ENCODE measurements at regions not wholly inside any gene's neighbourhood (a gene's known extent, or its start where the extent isn't known, plus 50 kb on each side); places are given as distances from the start of the nearest gene placed in this dataset.

DNA sequence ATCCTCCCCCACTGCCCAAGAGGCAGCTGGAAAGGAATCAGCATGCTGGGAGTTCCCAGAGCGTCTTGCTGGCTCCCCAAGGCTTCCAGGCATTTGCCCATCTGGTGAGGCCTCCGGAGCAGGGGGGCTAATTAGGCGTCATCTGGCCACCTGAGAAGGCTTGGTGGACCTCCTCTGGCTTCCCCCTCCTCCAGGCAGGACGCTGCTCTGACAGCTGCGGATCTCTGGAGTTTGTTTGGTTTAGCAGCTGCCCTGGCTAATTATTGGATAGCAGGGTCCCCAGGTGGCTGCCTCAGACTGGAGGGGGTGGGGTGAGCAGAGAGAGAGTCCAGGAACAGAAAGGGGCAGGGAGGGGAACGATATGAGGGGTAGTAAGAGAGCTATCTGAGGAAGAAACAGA, 425.2 kb upstream of the MEX3C start:
- Mint-ChIP-seq H3K36me3 (no peaks in the 10 kb centered on the region), H3K27ac (no peak overlapping the region), H3K4me1 (no peaks in the 10 kb centered on the region), H3K9me3 (ENCODE audit: low read depth) (no peaks in the 10 kb centered on the region), H3K4me3 (no peak overlapping the region), H3K27me3 (peaks cover 16% of the 10 kb centered on the region)
- ATAC-seq = no peak
- CTCF ChIA-PET = no interaction called here
- DNase-seq = no peak

DNA sequence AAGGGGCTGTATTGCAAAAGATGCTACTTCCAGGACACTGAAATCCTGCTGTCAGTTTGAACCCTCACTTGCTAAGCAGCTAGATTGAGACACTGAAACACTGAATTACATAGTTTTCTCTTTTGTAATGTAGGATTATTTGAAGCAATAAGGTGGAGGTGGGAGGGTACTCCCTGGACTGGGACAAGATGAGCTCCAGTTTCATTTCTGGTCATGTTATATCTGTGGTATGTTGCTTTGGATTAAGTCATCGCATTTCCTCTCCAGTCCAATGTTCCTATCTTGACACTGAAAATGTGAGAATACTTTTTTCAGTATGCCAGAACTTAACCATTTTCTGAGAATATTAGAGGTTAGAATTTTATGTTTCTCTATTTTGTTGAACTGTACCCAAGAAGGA, 426.2 kb upstream of the MEX3C start:
- Mint-ChIP-seq H3K27me3 (peaks cover 16% of the 10 kb centered on the region), H3K9me3 (ENCODE audit: low read depth) (no peaks in the 10 kb centered on the region), H3K4me1 (no peaks in the 10 kb centered on the region), H3K4me3 (no peak overlapping the region), H3K36me3 (no peaks in the 10 kb centered on the region), H3K27ac (no peak overlapping the region)
- no peak for ATAC-seq
- DNase-seq = no peak
- CTCF ChIA-PET = no interaction called here

- no peak for ATAC-seq
- Mint-ChIP-seq H3K4me1 (no peaks in the 10 kb centered on the region), H3K4me3 (no peak overlapping the region), H3K27ac (no peak overlapping the region), H3K36me3 (no peaks in the 10 kb centered on the region), H3K27me3 (no peaks in the 10 kb centered on the region), H3K9me3 (ENCODE audit: low read depth) (peaks cover 5% of the 10 kb centered on the region)
- DNase-seq = no peak
- CTCF ChIA-PET = no interaction called here
Measured at GRCh38 chr18:51630706-51631105, 433.2 kb upstream of the MEX3C start.

DNA sequence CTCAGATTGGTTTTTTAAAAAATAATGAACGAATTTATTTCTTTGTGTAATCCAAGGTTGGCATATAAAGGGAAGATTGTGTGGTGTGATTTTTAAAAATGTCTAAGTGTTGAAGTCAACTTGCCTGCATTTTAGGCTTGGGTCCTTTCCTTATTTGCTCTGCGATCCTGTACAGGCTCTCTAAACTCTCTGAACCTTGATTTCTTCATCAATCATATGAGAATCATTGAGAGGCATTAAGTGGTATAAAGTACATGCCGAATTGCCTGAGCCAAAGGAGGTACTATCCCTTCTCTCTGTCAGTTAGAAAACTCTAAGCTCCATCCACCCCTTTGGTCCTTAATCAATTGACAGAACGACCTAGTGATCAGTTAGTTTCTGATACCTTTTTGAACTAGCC, 440.4 kb upstream of the MEX3C start:
- H3K4me1 Mint-ChIP-seq = no peaks in the 10 kb centered on the region
- no peak overlapping the region for H3K27ac Mint-ChIP-seq
- CTCF ChIA-PET = interaction anchor here (0.5 kb wide), 1 partner anchor 229 kb away, joined by 3 read pairs; no protein-coding TSS in a partner anchor
- no peak for DNase-seq
- H3K27me3 Mint-ChIP-seq = no peaks in the 10 kb centered on the region
- no peak for ATAC-seq
- H3K9me3 Mint-ChIP-seq (ENCODE audit: low read depth) = peaks cover 9% of the 10 kb centered on the region
- H3K36me3 Mint-ChIP-seq = no peaks in the 10 kb centered on the region
- no peak overlapping the region for H3K4me3 Mint-ChIP-seq

GRCh38 chr18:51639541-51639940, 442.1 kb upstream of the MEX3C start:
- no peak overlapping the region for H3K27ac Mint-ChIP-seq
- peaks cover 9% of the 10 kb centered on the region for H3K9me3 Mint-ChIP-seq (ENCODE audit: low read depth)
- no peaks in the 10 kb centered on the region for H3K27me3 Mint-ChIP-seq
- no peak overlapping the region for H3K4me3 Mint-ChIP-seq
- ATAC-seq (no peak), DNase-seq (no peak)
- no peaks in the 10 kb centered on the region for H3K36me3 Mint-ChIP-seq
- CTCF ChIA-PET = no interaction called here
- H3K4me1 Mint-ChIP-seq = no peaks in the 10 kb centered on the region

- Mint-ChIP-seq H3K4me1 (no peaks in the 10 kb centered on the region), H3K27me3 (no peaks in the 10 kb centered on the region), H3K27ac (no peak overlapping the region), H3K4me3 (no peak overlapping the region), H3K9me3 (ENCODE audit: low read depth) (no peaks in the 10 kb centered on the region), H3K36me3 (no peaks in the 10 kb centered on the region)
- CTCF ChIA-PET = no interaction called here
- no peak for ATAC-seq
- DNase-seq = no peak
Measured at GRCh38 chr18:51643483-51643882, 446.0 kb upstream of the MEX3C start.

DNA sequence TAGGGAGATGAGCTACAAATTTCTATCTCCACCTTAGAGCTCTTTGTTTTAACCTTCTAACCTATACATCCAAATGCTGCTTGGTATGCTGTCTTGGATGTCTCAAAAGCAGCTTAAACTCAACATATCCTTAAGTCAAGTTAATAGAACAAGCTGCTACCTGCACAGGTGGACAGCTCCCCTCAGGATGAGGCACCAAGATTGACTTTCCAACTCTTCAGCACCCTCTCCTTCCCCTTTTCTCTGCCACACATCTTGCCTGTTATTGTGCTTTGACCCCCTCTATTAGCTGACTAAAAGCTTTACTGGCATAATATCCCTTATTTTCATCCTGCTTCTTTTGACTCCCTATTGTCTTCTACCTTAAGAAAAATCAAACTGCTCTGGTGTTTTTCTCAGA, 448.1 kb upstream of the MEX3C start:
- Mint-ChIP-seq H3K27ac (no peak overlapping the region), H3K36me3 (no peaks in the 10 kb centered on the region), H3K27me3 (no peaks in the 10 kb centered on the region), H3K4me1 (no peaks in the 10 kb centered on the region), H3K4me3 (no peak overlapping the region), H3K9me3 (ENCODE audit: low read depth) (no peaks in the 10 kb centered on the region)
- no peak for DNase-seq
- ATAC-seq = no peak
- CTCF ChIA-PET = no interaction called here

DNA sequence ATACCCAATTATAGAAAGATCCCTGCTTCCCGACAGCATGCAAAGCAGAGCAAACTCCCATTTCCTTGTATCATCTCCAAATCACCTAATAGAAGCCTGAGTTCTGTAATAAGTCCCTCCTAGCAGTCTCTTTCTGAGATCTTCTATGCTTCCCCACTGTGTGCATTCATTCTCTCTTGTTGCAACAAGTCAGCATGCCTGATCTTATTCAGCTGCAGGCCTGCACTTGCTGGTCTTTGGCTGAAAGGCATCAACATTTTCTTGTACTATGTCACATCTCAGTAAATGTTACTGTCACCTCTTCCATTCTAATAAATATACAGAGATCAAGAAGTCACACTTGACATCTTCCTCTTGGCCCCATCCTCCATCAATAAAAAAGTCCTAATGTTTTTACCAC, 449.9 kb upstream of the MEX3C start:
- Mint-ChIP-seq H3K36me3 (no peaks in the 10 kb centered on the region), H3K4me1 (no peaks in the 10 kb centered on the region), H3K27ac (no peak overlapping the region), H3K4me3 (no peak overlapping the region), H3K27me3 (no peaks in the 10 kb centered on the region), H3K9me3 (ENCODE audit: low read depth) (no peaks in the 10 kb centered on the region)
- DNase-seq (no peak), ATAC-seq (no peak)
- CTCF ChIA-PET = no interaction called here

DNA sequence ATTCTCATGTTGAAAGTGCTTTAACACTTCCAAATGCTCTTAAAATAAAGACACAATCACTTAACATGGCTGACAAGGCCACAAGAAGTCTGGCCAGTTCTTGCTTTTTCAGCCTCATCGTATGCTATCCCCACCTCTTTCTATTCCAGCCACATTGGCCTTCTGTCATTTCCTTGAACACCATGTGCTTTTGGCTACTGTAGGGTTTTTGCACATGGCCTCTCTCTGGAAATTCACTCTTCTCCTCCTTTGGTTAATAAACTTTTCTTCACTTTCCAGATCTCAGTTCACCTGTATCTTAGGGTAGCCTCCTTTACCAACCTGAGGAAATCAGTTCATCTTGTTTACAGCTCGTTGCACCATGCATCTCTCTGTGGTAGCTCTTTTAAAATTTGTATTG, 450.5 kb upstream of the MEX3C start:
- CTCF ChIA-PET = no interaction called here
- Mint-ChIP-seq H3K4me3 (no peak overlapping the region), H3K27me3 (no peaks in the 10 kb centered on the region), H3K4me1 (no peaks in the 10 kb centered on the region), H3K9me3 (ENCODE audit: low read depth) (no peaks in the 10 kb centered on the region), H3K27ac (no peak overlapping the region), H3K36me3 (no peaks in the 10 kb centered on the region)
- ATAC-seq (no peak), DNase-seq (no peak)

DNA sequence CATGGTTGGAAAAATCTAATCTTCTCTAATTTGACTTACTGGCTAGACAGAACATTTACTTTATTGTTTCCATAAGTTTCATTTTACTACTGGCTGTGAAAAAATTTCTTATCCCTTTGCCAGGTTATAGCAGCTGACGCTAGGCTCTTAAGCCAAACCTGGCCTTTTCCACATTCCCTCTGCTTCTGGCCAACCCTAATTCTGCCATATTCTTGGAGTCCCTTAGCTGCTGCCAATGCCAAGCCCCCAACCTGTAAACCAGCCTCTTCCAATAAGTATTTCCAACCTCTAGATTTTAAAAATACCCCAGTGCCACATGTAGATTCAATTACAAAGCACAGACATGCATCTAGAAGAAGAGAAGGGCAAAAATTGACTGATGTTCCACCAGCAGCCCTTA, 452.3 kb upstream of the MEX3C start:
- Mint-ChIP-seq H3K9me3 (ENCODE audit: low read depth) (no peaks in the 10 kb centered on the region), H3K27ac (no peak overlapping the region), H3K36me3 (no peaks in the 10 kb centered on the region), H3K4me3 (no peak overlapping the region), H3K4me1 (no peaks in the 10 kb centered on the region), H3K27me3 (no peaks in the 10 kb centered on the region)
- no peak for DNase-seq
- CTCF ChIA-PET = no interaction called here
- ATAC-seq = no peak

DNA sequence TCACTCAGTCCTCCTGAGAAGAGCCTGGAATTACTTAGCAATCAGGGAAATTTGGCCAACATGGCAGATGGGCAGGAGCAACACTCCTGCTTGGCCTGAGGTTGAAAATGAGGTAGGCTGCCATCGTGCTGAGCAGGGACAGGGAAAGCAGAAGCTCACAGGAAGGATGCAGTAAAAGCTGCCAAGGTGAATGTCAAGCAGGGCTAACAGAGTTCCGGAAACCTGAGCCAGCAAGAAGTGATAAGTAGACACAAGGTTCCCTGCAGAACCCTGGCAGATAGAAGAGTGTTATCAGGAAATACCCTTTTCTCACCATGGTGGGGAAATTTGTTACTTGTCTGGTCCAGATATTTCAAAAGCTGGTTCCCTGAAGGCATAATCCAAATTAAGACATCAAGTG, 454.3 kb upstream of the MEX3C start:
- no peaks in the 10 kb centered on the region for H3K27me3 Mint-ChIP-seq
- no peaks in the 10 kb centered on the region for H3K4me1 Mint-ChIP-seq

DNA sequence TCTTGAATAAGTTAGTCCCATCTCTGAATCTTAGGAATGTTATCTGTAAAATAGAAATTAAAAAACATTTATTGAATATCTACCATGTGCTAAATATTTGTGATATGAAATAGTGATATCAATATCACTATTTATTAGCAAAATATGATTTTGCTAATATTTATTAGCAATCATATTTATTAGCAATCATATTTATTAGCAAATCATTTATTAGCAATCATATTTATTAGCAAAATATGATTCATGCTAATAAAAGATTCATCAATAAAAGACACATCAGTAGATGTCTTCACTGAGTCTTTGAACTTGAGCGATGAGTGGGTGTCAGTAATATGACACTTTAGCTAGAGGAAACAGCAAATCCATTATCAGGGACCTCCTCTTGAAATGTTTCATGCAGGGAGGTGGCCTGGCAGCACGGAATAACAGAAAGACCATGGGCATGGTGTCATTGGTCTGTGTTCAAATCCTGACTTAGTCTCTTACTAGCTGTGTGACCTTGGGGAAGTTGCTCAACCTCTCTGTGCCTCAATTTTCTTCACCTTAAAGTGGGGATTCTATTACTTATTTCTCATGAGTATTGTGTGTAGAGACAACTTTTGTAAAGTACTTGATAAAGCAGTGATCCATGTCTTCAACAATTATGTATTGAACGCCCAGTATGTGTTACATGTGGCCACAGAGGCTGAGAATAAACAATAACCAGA, 456.2 kb upstream of the MEX3C start:
- ATAC-seq = no peak
- Mint-ChIP-seq H3K36me3 (no peaks in the 10 kb centered on the region), H3K9me3 (ENCODE audit: low read depth) (no peaks in the 10 kb centered on the region), H3K4me1 (no peaks in the 10 kb centered on the region), H3K27ac (no peak overlapping the region), H3K4me3 (no peak overlapping the region), H3K27me3 (no peaks in the 10 kb centered on the region)
- CTCF ChIA-PET = no interaction called here
- no peak for DNase-seq

More for the DNA sequence above, 454.3 kb upstream of the MEX3C start:
- DNase-seq (no peak), ATAC-seq (no peak)
- Mint-ChIP-seq H3K27ac (no peak overlapping the region), H3K36me3 (no peaks in the 10 kb centered on the region), H3K9me3 (ENCODE audit: low read depth) (no peaks in the 10 kb centered on the region), H3K4me3 (no peak overlapping the region)
- CTCF ChIA-PET = interaction anchor here (1.0 to 1.3 kb wide), 2 partner anchors 17 to 44 kb away, joined by 3 read pairs; no protein-coding TSS in a partner anchor

GRCh38 chr18:51654488-51655326, 457.2 kb upstream of the MEX3C start:
- ATAC-seq (no peak), DNase-seq (no peak)
- CTCF ChIA-PET = interaction anchor here (0.6 kb wide), 1 partner anchor 37 kb away, joined by 3 read pairs; no protein-coding TSS in a partner anchor
- H3K9me3 Mint-ChIP-seq (ENCODE audit: low read depth) = no peaks in the 10 kb centered on the region
- H3K27me3 Mint-ChIP-seq = no peaks in the 10 kb centered on the region
- no peaks in the 10 kb centered on the region for H3K4me1 Mint-ChIP-seq
- H3K27ac Mint-ChIP-seq = no peak overlapping the region
- no peak overlapping the region for H3K4me3 Mint-ChIP-seq
- no peaks in the 10 kb centered on the region for H3K36me3 Mint-ChIP-seq

DNA sequence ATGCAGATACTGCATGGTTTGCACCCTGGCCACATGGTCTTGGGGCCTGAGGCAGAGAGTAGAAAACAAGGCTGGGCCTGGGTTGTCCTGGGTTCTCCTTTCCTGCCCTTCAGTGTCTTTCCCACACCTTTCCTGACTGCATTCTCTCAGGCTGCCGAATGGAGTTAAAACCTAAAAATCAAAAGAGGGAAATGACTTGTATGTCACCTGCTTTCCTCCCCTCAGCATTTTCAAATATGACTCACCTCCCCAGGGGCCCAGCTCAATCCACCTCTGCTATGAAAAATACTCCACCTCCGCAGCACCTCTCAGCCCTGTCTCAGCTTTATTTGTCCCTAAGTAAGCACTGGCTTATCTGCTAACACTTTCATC, 457.8 kb upstream of the MEX3C start:
- ATAC-seq (no peak), DNase-seq (no peak)
- Mint-ChIP-seq H3K36me3 (no peaks in the 10 kb centered on the region), H3K27ac (no peak overlapping the region), H3K9me3 (ENCODE audit: low read depth) (no peaks in the 10 kb centered on the region), H3K27me3 (no peaks in the 10 kb centered on the region), H3K4me3 (no peak overlapping the region), H3K4me1 (no peaks in the 10 kb centered on the region)
- CTCF ChIA-PET = interaction anchor here (0.6 kb wide), 1 partner anchor 38 kb away, joined by 3 read pairs; no protein-coding TSS in a partner anchor

Data from activated CD8-positive, alpha-beta memory T cell treated with anti-CD3 and anti-CD28 coated beads, Interleukin-2, amount 10 ng/mL, durations not matched to agents 7 days and 5 days (primary cell).